ENCODE measurements at regions not wholly inside any gene's neighbourhood (a gene's known extent, or its start where the extent isn't known, plus 50 kb on each side); places are given as distances from the start of the nearest gene placed in this dataset.

DNA sequence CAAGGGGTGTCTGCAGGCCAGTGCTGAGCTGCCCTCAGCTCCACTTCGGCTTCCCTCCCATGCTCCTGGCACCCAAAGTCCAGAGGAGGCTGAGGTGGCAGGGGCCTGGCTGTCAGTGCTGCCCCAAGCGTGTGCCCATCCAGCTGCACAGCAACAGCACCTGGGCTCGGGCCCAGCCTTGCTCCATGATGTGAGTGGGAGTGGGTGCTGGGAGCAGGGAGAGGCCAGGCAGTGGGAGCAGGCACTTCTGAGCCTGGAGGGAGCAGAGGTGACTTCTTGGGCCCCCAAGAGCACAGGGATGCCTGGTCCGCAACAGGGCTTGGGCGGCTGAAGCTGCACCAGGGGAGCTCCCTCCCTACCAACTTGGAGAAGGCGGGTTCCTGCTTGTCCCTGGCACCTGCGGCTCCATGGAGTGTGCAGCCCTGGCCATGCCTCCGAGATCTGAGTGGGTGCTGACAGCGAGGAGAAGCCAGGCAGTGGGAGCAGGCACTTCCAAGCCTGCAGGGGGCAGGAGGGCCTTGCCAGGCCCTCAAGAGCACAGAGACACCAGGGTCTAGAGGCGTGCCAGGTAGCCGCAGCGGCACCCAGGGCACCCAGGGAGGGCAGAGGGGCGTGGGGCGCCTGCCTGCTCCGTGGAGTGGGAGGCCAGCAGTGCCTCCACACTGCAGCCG is 366.7 kb upstream of the SGO1 start:
- TF ChIP-seq CTCF (conservative IDR thresholded peaks at IDR 0.05 in 1 of 2, IDR thresholded peaks at IDR 0.05 in 1 of 2; ENCODE audit: extremely low read depth in 1 of 2, insufficient read depth in 1 of 2, low read depth in 1 of 2, low read length in 2 of 2) (no peak), EZH2 (IDR thresholded peaks at IDR 0.05; ENCODE audit: borderline replicate concordance, low read length) (no peak)

Measured in mammary epithelial cell (primary cell).